Ectodermal cell (in vitro differentiated cells): ENCODE measurements at regions not wholly inside any gene's neighbourhood (a gene's known extent, or its start where the extent isn't known, plus 50 kb on each side); places are given as distances from the start of the nearest gene placed in this dataset.
"Not testable (repeated sequence)": the region's sequence is repeated elsewhere in the genome, so short reads cannot be mapped to it uniquely, and the experiment has no call there.

Experiments
- H3K27ac ChIP-seq: 2 replicates; pipeline ENCODE4 v1.7.0; 2013; ENCODE audit warnings: mild to moderate bottlenecking, low read depth, low read length; ENCODE audit not compliant: insufficient read depth, poor library complexity, severe bottlenecking
- H3K27me3 ChIP-seq: 2 replicates; pipeline ENCODE4 v1.7.0; 2013; ENCODE audit warnings: mild to moderate bottlenecking, low read length; ENCODE audit not compliant: insufficient read depth, control insufficient read depth, poor library complexity, severe bottlenecking
- H3K36me3 ChIP-seq: one replicate; pipeline ENCODE4 v1.7.0; 2013; ENCODE audit warnings: low read length; ENCODE audit not compliant: control insufficient read depth, insufficient read depth
- H3K4me1 ChIP-seq: one replicate; pipeline ENCODE4 v1.7.0; 2013; ENCODE audit warnings: low read length; ENCODE audit not compliant: control insufficient read depth, insufficient read depth
- H3K4me3 ChIP-seq: 2 replicates; pipeline ENCODE4 v1.7.0; 2013; ENCODE audit warnings: low read depth, low read length, control low read depth; ENCODE audit not compliant: insufficient read depth
- H3K9me3 ChIP-seq: 2 replicates; pipeline ENCODE4 v1.7.0; 2013; ENCODE audit warnings: mild to moderate bottlenecking, low read length, moderate library complexity; ENCODE audit not compliant: control insufficient read depth
- WGBS, 2 experiments: methylation state at CpG; one replicate each; pipeline ENCODE4 v1.1.7; 2013; ENCODE audit warnings: missing lambda C conversion rate in 2 of 2; 5-methylcytosine and 5-hydroxymethylcytosine counted together

DNA sequence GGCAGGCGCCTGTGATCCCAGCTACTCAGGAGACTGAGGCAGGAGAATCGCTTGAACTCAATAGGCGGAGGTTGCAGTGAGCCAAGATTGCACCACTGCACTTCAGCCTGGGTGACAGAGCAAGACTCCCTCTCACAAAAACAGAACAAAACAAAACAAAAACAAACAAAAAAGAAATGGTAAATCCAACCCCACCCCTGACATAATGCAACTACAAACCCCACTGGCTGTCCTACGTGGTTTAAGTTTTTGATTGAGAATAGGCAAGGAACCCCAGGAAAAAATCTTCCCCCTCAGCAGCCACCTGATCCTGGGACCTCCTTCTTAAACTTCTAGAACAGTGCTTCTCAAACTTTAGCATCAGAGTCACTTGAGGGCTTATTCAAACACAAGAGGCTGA lies 123.1 kb downstream of the TRIM27 start:
- peaks cover 41% of the 10 kb centered on the region for H3K27me3 ChIP-seq
- not testable (repeated sequence) for H3K27ac ChIP-seq, H3K4me3 ChIP-seq, H3K9me3 ChIP-seq, H3K36me3 ChIP-seq, H3K4me1 ChIP-seq
- 86% methylated on average over 4 of the region's 4 CpGs for WGBS, 2 experiments

DNA sequence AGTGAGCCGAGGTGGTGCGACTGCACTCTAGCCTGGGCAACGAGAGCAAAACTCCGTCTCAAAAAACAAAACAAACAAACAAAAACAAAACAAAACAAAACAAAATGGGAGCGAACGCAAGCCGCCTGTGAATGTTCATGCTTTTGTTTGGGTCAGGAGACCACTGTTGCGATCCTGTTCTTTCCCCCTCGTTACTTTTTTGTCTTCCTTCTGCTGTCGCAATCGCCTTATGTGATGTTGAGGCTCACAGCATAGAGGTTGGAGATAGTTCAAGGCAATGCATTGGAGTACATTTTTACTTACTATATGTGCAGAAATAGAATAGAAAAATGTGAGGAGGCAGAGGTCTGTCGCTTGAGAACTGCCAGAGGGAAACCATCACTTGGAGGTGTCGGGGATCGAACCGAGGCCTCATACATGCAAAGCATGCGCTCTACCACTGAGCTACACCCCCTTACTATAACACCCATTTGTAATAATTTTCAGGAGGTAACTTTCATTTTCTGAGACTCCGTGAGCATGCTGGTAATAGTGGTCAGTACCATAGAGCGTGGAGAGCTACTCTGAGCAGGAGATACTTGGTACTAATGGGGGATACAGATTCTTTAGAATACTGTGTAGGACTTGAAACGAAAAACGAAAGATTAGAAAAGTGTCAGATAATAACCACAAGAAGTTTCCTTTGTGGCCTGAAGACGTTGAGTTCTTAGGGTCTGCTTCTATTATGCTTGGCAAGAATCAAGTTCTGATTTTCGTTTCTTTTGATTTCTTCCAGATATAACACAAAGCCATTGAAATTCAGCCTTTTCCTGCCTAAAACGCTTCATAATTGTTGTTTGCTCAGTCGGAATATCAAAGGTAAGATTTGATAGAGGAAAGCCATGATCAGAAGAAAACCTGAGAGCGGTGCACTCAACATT lies 121.1 kb downstream of the TRIM27 start:
- Histone ChIP-seq H3K27me3 (peaks cover 48% of the 10 kb centered on the region), H3K4me1 (no peaks in the 10 kb centered on the region), H3K27ac (no peak overlapping the region), H3K9me3 (no peaks in the 10 kb centered on the region), H3K4me3 (no peak overlapping the region), H3K36me3 (no peaks in the 10 kb centered on the region)
- 45 to 46% methylated on average over 23 to 25 of the region's 25 CpGs for WGBS, 2 experiments

DNA sequence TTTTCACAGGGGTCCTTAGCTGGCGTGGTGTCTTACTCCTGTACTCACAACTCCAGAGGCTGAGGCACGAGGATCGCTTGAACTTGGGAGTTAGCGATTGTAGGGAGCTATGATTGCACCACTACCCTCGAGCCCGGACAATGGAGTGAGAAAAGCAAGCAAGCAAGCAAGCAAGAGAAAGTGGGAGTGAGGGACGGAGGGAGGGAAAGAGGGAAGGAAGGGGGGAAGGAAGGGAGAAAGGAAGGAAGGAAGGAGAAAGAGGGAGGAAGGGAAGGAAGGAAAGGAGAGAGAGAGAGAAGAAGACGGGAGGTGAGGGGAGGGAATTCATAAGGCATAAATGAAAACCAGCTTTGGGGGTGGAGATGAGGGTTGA lies 120.5 kb downstream of the TRIM27 start:
- Histone ChIP-seq H3K4me3 (no peak overlapping the region), H3K4me1 (no peaks in the 10 kb centered on the region), H3K27ac (no peak overlapping the region), H3K27me3 (peaks cover 55% of the 10 kb centered on the region), H3K36me3 (no peaks in the 10 kb centered on the region), H3K9me3 (no peaks in the 10 kb centered on the region)
- 5 to 10% methylated on average over 8 of the region's 8 CpGs for WGBS, 2 experiments

DNA sequence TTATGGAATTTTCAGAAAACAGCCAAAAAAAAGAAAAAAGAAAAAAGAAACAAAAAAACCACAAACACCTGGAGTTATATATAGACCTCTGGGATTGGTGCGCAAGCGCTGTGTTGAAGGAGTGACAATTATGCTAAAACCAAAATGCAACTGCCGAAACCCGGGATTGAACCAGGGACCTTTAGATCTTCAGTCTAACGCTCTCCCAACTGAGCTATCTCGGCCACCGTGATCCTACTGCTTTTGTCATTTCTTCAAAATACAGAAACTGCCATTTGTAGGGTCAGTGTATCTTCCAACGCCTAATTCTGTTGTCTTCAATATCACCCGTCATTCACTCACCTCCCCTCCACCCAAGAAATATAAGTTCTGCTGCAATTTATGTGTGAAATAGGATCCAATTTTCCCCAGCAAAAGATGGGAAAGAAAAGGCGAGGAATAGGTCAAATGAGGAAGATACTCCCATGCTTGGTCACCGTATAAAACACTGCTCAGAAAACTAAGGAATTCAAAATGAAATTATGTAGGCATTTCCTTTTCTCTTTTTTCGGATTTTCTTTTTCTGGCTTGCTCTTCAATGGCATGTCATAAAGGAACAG lies 116.0 kb downstream of the TRIM27 start:
- no peaks in the 10 kb centered on the region for H3K4me1 ChIP-seq
- no peaks in the 10 kb centered on the region for H3K9me3 ChIP-seq
- WGBS, 2 experiments, result 10 to 11% methylated on average over 11 to 12 of the region's 12 CpGs
- H3K27ac ChIP-seq, result no peak overlapping the region
- no peaks in the 10 kb centered on the region for H3K36me3 ChIP-seq
- H3K27me3 ChIP-seq, result peaks cover 87% of the 10 kb centered on the region
- peak overlapping the region; percentile 40 for H3K4me3 ChIP-seq

DNA sequence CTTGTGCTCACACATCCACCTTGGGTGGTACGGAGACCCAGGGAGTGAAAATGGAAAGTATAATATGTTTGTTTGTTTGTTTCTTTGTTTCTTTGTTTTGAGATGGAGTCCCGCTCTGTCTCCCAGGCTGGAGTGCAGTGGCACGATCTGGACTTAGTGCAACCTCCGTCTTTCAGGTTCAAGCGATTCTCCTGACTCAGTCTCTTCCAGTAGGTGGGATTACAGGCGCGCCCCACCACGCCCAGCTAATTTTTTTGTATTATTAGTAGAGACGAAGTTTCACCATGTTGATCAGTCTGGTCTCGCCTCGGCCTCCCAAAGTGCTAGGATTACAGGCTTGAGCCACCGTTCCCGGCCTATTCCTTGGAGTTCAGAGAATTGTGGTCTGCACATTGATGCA lies 115.4 kb downstream of the TRIM27 start:
- Histone ChIP-seq H3K4me3 (peak overlapping the region; percentile 40), H3K27ac (no peak overlapping the region), H3K27me3 (peaks cover 87% of the 10 kb centered on the region), H3K36me3 (no peaks in the 10 kb centered on the region), H3K9me3 (no peaks in the 10 kb centered on the region), H3K4me1 (no peaks in the 10 kb centered on the region)
- WGBS, 2 experiments, result 43 to 45% methylated on average over 13 of the region's 13 CpGs

DNA sequence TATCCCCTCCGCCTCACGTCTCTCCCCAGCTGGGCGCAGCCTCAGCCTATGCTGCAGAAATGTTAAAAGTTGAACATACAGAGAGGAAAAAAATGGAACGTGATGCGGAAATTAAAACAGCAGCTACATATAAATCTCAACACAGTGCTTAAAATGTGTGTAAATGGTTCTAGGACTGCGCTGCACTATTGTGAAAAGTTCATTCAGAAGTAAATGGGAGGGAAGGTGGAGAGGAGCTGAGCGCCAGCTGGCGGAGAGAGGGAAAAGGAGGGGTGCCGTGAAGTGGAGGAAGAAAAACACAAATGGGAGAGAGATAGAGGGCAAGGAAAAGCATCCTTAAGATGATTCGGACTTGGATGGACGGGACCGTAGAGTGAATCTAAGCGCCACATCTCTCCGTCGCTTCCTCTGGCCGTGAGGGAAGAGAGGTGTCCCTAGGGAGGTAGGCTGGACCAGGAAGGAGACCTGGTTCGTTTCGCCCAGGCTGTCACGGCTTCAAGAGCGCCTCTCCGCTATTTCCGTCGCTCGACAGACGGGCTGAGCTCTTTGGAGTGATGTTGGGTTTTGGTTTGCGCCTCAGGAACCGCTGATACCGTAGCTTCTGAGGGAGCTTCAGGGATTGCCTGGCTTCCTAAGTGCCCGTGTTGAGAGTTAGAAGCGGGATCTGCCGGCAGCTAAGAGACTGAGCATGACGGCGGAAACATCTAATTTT lies 113.7 kb downstream of the TRIM27 start:
- 1 to 2% methylated on average over 27 to 33 of the region's 33 CpGs for WGBS, 2 experiments
- H3K36me3 ChIP-seq, result no peaks in the 10 kb centered on the region
- H3K9me3 ChIP-seq, result no peaks in the 10 kb centered on the region
- peaks cover 87% of the 10 kb centered on the region for H3K27me3 ChIP-seq
- no peak overlapping the region for H3K27ac ChIP-seq
- peak overlapping the region; percentile 19 for H3K4me3 ChIP-seq
- H3K4me1 ChIP-seq, result no peaks in the 10 kb centered on the region

DNA sequence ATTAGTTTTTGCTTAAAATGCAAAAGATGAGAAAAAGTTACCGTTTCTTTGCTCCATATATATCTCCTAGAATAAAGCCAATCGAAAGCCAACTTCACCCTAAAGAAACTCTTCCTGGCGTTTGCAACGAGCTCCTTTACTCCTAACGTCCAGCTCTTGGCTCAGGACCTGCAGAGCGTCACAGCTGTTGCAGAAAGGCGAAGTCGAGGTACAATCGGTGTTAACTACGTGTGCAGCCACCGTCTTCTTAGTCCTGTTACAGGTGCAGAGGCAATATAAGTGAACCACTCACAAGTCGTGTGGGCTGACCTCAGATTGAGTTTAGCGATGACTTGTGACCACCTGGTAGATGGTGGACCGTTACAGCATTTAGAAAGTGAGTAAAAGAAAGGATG lies 113.1 kb downstream of the TRIM27 start:
- Histone ChIP-seq H3K4me3 (peak overlapping the region; percentile 19), H3K27me3 (peaks cover 93% of the 10 kb centered on the region), H3K27ac (no peak overlapping the region), H3K4me1 (no peaks in the 10 kb centered on the region), H3K9me3 (no peaks in the 10 kb centered on the region), H3K36me3 (no peaks in the 10 kb centered on the region)
- 5% methylated on average over 14 of the region's 14 CpGs for WGBS, 2 experiments

DNA sequence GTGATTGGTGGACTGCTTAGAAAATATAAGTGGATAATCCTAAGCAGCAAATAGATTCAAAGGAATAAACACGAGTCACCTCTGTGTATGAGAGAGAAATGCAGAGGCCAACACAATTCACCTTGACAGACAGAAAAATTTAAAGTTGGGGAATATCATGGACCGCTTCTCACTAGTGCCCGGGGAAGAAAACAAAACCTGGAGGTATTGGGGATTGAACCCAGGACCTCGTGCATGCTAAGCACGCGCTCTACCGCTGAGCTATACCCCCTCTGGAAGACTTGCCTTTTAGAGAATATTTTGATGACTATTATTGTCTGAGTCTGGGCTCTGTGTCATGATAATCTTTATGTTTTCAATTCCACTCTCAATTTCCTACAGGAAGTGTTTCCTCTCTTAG lies 111.9 kb downstream of the TRIM27 start:
- WGBS, 2 experiments, result 1 to 4% methylated on average over 7 of the region's 7 CpGs
- Histone ChIP-seq H3K27me3 (peaks cover 96% of the 10 kb centered on the region), H3K9me3 (no peaks in the 10 kb centered on the region)

DNA sequence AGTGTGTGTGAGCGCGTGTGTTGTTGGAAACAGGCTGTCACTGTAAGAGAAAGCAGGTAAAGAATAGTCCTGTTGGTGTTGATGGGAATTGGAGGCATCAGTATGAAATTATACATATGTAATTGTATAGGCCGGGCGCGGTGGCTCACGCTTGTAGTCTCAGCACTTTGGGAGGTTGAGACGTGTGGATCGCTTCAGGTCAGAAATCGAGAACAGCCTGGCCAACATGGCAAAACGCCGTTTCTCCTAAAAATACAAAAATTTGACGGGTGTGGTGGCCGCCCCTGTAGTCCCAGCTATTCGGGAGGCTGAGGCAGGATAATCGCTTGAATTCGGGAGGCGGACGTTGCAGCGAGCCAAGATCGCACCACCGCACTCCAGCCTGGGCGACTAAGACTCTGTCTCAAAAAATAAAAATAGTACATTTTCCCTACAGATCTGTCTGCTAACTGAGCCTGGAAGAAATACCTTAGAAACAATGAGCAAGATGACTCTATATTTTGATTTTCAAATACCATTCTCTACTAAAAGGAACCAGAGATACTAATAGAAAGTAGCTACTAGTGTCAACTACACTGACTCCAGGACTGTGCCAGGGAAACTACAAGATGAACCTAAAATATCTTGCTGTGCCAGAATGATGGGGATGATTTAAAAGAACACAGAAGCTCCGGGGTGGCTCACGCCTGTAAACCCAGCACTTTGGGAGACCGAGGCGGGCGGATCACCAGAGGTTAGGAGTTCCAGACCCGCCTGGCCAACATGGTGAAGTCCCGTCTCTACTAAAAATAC lies 110.8 kb downstream of the TRIM27 start:
- Histone ChIP-seq H3K36me3 (no peaks in the 10 kb centered on the region), H3K9me3 (no peaks in the 10 kb centered on the region), H3K27ac (no peak overlapping the region), H3K27me3 (peaks cover 100% of the 10 kb centered on the region), H3K4me1 (no peaks in the 10 kb centered on the region), H3K4me3 (no peak overlapping the region)
- WGBS, 2 experiments, result 11 to 12% methylated on average over 29 of the region's 29 CpGs

More for the DNA sequence above, 111.9 kb downstream of the TRIM27 start:
- no peak overlapping the region for H3K4me3 ChIP-seq
- no peaks in the 10 kb centered on the region for H3K36me3 ChIP-seq
- H3K4me1 ChIP-seq, result no peaks in the 10 kb centered on the region
- H3K27ac ChIP-seq, result no peak overlapping the region
